ENCODE measurements at regions not wholly inside any gene's neighbourhood (a gene's known extent, or its start where the extent isn't known, plus 50 kb on each side); places are given as distances from the start of the nearest gene placed in this dataset.

DNA sequence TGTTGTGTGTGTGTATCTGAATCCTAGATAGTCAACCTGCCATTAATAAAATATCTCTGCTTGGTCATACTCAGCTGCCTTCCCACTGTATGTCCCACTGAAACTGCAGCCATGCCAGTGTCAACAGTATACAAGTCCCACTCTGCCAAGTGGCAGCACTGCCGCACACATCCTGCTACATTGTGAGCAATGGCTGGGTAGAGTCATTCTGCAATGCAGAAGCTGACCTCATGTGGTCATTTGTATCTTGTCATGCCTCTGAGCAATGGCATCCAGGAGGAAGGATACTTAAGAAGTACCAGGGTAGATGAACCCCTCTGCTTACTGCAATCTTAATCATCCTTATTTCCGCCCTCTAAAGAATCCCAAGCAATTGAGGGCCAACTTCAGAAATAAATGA lies 302.2 kb upstream of the DDX18 start:
- FAIRE-seq, result no peak
- TF ChIP-seq POLR2A (IDR thresholded peaks at IDR 0.05; ENCODE audit: low read depth, low read length), result no peak
- no peak for DNase-seq (ENCODE audit: insufficient read length, low spot score)

DNA sequence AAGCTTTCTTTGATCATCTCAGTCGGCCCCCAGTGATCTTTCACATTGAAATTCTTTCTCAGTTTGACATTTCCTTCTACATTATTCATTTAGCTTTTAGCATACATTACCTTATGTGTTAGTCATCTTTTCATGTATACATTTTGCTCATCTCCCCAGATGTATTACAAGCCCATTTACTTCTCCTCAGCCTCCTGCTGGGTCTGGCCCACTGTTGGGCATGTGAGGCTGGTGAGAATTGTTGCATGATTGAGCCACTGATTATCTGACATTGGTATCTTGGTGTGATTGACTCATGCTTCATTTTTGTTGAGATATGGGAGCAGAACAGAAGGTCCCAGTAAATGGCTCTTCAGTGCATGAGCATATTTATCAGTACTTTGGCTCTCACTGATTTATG lies 300.1 kb upstream of the DDX18 start:
- DNase-seq (ENCODE audit: insufficient read length, low spot score) (no peak), FAIRE-seq (no peak)
- TF ChIP-seq POLR2A (IDR thresholded peaks at IDR 0.05; ENCODE audit: low read depth, low read length), result no peak

DNA sequence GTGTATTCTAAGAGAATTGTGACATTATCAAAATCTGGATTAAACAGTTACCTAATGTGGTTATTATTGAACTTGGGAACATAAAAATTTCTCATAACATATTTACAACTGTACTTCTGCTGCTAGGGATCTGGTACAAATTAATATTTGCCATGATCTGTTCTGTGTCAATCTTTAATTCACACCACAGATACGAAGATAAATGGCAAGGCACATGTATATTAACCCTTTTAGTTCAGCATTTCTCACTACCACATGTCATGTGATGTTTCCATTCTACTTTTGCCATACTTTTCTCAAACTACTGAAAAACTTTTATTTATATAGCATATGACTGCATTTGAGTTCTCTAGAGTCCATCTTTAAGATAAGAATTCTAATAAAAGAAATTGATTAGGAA lies 295.3 kb upstream of the DDX18 start:
- DNase-seq (ENCODE audit: insufficient read length, low spot score) (no peak), FAIRE-seq (no peak)
- TF ChIP-seq POLR2A (IDR thresholded peaks at IDR 0.05; ENCODE audit: low read depth, low read length), result no peak

DNA sequence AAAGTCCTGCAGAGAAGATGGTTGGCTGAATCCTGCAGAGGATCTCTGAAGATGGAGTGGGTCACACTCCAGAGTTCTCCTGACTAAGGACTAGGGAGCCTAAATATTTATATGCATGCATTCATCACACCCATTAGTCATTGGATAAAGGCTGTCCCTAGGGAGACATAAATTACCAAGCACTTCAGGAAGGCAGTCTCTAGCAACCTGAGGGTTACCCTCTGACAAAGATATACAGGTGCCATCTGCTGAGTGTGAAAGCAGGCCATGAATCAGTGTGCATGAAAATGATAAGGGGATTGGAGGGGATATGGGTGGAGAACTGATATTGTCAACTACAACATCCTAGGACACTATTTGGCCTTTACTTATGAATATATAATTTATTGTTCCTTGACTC lies 294.8 kb upstream of the DDX18 start:
- no peak for FAIRE-seq
- TF ChIP-seq POLR2A (IDR thresholded peaks at IDR 0.05; ENCODE audit: low read depth, low read length), result no peak
- no peak for DNase-seq (ENCODE audit: insufficient read length, low spot score)

DNA sequence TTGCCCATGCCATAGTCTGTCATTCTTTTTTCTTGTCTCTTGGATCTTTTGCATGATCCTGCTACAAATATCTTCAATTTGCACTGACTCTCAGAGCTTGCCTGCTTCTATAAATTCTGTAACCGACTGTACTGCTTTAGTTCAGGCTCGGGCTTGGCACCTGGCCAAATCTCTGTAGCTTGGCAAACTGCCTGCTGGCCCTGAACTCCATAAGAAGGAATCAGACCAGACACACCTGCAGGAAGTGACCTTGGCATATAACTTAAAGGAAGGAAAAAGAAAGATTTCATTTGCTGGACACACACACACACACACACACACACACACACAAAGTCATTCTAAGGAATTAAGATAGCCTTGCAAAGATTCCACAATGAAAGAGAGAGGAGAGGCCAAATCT lies 291.2 kb upstream of the DDX18 start:
- DNase-seq (ENCODE audit: insufficient read length, low spot score), result no peak
- no peak for TF ChIP-seq POLR2A (IDR thresholded peaks at IDR 0.05; ENCODE audit: low read depth, low read length)
- FAIRE-seq, result no peak

DNA sequence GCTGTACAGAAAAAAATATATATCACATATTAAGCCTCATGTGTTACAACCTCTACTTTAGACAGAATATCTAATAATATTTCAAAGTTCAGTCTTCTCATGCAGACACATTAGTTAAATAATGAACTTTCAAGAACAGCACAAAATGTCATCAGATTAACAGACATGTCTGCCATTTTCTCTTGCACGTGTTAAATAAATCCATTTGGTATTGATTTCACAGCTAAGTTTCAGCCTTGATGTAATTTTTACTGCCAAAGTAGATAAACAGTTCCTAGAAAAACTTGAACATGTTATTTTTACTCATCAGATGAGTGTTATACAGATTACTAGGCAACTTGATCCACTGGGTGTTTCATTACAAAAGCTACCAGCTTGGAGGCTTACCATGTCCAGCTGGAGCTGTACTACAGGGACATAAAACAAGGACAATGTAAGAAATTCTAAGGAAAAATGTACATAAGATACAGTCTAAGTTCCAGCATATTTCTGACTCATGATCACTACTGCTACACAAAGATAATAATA lies 290.7 kb upstream of the DDX18 start:
- FAIRE-seq, result no peak
- TF ChIP-seq POLR2A (IDR thresholded peaks at IDR 0.05; ENCODE audit: low read depth, low read length), result no peak
- no peak for DNase-seq (ENCODE audit: insufficient read length, low spot score)

DNA sequence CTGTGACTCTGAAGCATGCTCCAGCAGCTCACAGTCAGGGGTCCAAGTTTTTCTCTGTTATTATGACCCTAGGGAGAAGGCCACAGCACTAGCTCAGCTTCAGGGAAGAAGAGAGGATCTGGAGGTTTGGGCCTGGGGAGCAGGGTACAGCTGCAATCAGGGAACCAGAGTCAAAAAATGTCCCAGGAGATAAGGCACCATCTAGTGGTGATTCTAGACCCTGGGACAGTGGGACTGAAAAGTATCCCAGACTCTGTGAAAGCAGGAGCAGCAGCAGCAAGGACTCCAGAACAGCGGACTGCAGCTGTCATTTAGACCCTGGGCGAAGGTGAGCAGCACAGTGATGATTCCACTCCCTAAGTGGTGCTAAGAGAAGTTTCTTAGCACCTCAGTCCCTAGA lies 278.4 kb upstream of the DDX18 start:
- TF ChIP-seq POLR2A (IDR thresholded peaks at IDR 0.05; ENCODE audit: low read depth, low read length), result no peak
- FAIRE-seq (no peak), DNase-seq (ENCODE audit: insufficient read length, low spot score) (no peak)

DNA sequence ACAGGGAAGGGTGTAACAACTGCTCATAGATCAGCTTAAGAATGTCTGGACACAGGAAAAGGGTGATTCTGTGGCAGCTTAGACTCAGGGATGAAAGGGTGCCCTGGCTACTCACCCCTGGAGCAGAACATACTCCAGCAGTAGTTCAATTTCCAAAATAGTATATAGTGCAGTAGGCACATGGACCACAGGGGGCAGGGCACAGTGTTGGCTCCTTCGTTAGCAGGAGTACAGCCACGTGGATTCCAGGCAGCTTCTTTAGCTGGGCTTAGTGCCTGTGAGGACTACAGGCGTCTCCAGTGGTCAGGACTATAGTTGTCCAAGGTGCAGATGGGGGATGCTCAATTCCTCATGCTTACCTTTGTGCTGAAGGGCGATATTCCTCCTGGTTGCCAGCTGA lies 277.5 kb upstream of the DDX18 start:
- DNase-seq (ENCODE audit: insufficient read length, low spot score) (no peak), FAIRE-seq (no peak)
- TF ChIP-seq POLR2A (IDR thresholded peaks at IDR 0.05; ENCODE audit: low read depth, low read length), result no peak

DNA sequence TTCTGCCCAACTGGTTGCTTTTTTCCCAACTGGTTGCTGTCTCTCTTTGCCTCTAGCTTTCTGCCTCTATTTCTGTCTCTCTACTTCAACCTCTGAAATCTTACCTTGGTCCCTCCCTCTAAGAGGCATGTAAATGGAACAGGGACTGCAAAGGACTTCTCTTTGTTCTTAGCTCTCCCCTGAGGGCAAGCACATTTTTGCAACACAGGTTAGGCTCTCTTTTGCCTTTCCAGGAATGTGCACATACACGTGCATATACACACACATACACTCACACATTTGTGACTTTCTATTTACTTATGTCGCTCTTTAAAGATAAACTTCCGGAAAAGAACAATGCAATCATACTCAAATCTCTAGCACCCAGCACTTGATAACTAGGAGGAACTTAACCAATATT lies 262.6 kb upstream of the DDX18 start:
- DNase-seq (ENCODE audit: insufficient read length, low spot score), result no peak
- no peak for FAIRE-seq
- TF ChIP-seq POLR2A (IDR thresholded peaks at IDR 0.05; ENCODE audit: low read depth, low read length), result no peak

DNA sequence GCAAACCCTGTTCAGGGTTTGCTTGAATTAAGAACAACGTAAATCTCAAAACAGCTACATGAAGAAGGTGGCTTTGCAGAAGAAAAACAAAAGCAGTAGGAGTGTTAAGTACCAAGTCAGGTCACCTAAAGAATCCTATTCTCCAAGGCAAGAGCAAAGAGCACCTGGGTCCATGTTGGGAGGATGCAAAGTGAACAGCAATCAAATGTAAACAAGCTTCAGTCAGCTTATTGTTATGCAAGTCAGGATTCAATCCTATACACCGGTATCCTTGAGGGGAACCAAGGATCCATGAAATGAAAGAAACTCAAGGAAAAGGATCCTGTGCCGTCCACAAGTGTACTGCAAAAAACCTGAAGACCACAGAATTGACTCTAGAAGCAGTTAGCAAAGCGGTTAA lies 261.0 kb upstream of the DDX18 start:
- FAIRE-seq, result no peak

DNA sequence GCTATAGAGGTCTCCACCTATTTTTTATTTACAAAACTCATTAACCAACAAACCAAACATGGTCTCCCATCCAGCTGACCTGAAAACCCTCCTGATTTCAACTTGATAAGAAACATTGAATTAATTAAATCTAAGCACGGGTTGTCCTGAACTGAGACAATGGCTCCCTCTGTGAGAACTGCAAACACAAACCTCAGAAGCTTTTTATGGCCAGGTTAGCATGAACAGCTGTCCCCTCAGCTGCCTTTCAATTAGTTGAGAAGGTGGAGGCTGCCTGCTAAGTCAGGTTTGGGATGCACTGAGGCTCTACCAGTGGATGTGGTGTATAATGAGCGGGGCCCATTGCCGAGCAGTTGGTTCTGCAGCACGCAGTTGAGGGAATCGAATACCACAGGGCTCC lies 258.5 kb upstream of the DDX18 start:
- DNase-seq (ENCODE audit: insufficient read length, low spot score) (no peak), FAIRE-seq (no peak)
- no peak for TF ChIP-seq POLR2A (IDR thresholded peaks at IDR 0.05; ENCODE audit: low read depth, low read length)

More for the DNA sequence above, 261.0 kb upstream of the DDX18 start:
- DNase-seq (ENCODE audit: insufficient read length, low spot score), result no peak
- no peak for TF ChIP-seq POLR2A (IDR thresholded peaks at IDR 0.05; ENCODE audit: low read depth, low read length)

DNA sequence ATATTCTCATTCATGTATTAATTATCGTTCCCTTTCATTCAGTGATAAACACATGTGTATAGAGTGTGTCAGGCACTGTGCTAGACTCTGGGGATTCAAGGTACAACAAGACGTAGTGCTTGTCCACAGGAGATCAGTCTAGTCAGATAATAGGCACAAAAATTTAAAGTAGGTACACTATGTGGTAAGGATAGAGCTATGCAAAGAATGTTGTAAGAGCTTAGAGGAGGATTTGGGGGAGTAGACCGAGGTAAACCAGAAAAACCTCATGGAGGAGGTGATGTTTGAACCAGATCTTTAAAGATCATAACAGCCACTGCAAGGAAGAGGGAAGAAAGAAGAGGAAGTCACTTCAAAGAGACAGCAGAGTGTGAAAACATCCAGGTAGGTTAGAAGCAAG lies 256.9 kb upstream of the DDX18 start:
- DNase-seq (ENCODE audit: insufficient read length, low spot score) (no peak), FAIRE-seq (no peak)
- TF ChIP-seq POLR2A (IDR thresholded peaks at IDR 0.05; ENCODE audit: low read depth, low read length), result no peak

DNA sequence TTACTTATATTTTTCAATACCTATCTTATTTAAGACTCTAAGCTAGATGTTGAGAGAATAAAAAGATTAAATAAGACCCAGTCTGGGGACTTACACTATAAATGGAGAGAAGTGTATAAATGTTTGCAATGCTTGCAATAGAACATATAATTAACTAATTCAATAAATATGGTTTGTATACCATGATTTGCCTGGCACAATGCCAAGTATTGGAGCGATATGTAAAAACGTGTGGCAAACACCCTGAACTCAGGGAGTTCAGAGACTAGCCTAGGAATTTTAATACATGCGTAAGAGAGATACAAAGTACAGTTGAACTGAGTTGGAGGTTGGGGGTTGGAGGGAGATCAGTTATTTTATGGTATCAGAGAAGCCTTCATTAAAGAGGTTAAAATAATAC lies 251.8 kb upstream of the DDX18 start:
- no peak for DNase-seq (ENCODE audit: insufficient read length, low spot score)
- no peak for TF ChIP-seq POLR2A (IDR thresholded peaks at IDR 0.05; ENCODE audit: low read depth, low read length)
- FAIRE-seq, result no peak

DNA sequence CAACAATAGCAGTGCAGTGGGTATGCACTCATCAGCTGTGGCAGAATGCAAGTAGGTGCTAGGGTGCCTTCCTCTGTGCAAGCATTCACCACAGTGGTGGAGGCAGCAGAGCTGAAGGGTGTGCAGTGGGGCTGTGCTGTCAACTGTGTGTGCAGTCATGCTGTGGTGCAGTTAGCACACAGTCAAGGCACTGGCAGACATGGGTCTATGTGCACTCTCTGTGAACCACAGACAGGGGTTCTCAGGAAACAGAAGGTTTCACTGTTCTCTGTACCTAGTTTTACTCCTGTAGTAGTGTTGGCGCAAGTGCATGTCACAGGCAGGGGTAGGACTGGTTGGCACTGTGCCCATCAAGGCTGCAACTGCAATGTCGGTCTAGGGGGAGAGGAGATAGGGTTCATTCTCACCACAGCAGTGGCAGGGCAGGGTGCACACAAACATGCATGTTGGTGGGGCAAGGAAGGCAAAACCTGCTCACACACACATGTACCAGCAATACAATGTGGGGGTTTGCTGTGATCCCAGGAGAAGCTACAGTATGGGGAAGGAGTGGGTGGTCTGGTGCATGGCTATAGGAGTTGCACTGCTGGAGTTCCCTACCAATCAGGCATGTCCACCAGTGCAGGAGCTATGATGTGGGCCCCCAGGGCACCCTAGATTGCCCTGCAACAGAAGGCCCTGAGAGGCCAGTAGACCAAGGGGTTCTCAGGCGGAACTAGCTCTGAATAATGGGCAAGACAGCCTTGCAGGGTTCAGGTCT lies 242.7 kb upstream of the DDX18 start:
- FAIRE-seq (no peak), DNase-seq (ENCODE audit: insufficient read length, low spot score) (no peak)
- TF ChIP-seq POLR2A (IDR thresholded peaks at IDR 0.05; ENCODE audit: low read depth, low read length), result no peak

DNA sequence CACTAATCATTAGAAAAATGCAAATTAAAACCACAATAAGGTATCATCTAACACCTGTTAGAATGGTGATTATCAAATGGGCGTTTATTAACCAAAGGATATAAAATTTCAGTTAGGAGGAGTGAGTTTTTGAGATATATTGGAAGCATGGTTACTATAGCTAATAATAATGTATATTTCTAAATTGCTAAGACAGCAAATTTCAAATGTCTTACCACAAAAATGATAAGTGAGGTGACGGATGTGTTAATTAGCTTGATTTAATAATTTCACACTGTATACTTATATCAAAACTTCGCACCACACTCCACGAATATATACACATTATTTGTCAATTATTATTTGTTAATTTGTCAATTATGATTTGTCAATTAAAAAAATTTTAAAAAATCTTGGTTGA lies 227.2 kb upstream of the DDX18 start:
- FAIRE-seq (no peak), DNase-seq (ENCODE audit: insufficient read length, low spot score) (no peak)
- no peak for TF ChIP-seq POLR2A (IDR thresholded peaks at IDR 0.05; ENCODE audit: low read depth, low read length)

All from H54 (cell line).